Femur (tissue), 1 donor: ENCODE measurements at regions not wholly inside any gene's neighbourhood (a gene's known extent, or its start where the extent isn't known, plus 50 kb on each side); places are given as distances from the start of the nearest gene placed in this dataset.
"Not testable (repeated sequence)": the region's sequence is repeated elsewhere in the genome, so short reads cannot be mapped to it uniquely, and the experiment has no call there.

Experiments used
- DNase-seq: peaks from one replicate; pipeline ENCODE4 v3.0.0-alpha.2; 2017

DNA sequence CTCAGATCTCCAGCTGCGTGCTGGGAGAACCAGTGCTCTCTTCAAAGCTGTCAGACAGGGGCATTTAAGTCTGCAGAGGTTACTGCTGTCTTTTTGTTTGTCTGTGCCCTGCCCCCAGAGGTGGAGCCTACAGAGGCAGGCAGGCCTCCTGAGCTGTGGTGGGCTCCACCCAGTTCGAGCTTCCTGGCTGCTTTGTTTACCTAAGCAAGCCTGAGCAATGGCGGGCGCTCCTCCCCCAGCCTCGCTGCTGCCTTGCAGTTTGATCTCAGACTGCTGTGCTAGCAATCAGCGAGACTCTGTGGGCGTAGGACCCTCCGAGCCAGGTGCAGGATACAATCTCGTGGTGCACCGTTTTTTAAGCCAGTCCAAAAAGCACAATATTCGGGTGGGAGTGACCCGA is 864.4 kb downstream of the GBE1 start:
- not testable (repeated sequence) for DNase-seq

DNA sequence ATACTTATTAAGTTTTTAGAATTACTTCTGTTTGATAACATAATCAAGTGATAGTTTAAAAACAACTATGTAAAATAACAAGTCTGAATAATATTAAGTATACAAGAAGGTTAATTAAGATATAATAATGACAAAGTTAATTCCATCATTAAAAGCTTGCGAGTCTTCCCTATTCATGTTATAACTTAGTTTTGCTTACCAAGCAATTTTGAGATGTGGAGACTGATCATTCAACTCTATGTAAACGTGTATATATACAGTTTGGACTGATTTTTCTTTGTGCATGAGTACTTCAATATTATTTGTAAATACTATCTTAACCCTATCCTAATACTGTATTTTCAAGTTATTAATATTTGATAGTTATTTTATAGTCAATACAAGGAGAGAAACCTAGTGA is 870.9 kb downstream of the GBE1 start:
- no peak for DNase-seq

DNA sequence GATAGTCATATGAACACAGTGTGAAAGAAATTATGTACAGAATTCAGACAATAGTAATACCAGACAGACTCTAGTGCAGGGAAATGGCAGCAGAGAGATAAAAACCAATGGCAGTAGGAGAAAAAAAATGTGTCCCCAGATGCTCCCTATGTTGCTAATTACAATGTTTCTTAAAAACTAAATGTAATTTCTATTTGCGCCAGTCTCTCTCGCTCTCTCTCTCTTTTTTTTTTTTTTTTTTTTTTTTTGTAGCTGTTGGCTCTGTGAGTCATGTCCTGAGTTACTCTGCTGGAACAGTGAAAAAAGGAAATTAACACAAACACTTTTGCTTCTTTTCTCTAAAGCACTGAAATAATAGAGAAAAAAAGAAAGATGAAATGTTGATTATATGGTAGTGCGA is 871.9 kb downstream of the GBE1 start:
- no peak for DNase-seq

DNA sequence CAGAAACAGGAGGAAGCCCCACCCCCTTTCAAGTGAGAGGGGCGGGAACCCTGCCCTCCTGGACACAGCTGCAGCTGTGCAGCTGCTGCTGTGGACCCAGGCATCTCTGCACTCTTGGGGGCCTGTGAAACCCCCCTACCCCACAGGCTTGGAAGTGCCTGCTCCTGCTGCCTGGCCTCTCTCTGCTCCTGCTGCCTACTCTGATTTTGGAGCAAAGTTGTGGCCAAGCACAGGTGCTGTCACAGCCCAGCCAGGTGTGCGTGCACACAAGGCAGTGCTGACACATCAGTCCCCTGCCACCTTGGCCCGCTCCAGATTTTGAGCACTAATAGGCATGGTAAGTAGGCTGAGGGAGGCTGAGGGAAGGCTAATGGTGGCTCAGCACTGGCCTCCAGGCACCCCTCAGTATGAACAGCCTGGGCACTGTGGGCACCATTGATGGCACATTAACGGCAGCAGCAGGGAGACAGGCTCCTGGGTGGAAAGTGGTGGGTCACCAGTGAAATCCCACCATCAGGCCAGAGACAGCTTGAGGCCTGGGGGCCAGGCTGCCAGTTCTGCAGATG is 890.9 kb downstream of the GBE1 start:
- DNase-seq, result no peak

- no peak for DNase-seq
These were observed 906.0 kb downstream of the GBE1 start for GRCh38 chr3:80855482-80855881.

- no peak for DNase-seq
These were observed 925.0 kb downstream of the GBE1 start for GRCh38 chr3:80836395-80836794.

DNA sequence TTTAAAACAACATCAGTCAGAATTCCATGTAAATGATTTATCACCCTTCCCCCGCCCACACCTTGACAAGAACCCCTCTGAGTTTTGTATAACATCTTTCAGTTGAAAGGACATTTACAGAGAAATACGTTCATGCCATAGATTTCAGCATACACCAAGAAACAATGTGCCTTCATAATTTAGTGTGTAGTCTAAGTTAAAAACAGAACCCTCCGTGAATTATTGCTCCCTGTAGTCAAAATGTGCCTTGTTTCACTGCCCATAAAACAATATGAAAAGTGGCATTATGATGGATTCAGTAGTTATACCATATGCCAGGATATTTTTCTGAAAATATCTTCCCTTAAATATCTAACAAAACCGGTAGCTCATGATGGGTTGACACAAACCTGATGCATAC is 953.9 kb downstream of the GBE1 start:
- DNase-seq, result no peak

DNA sequence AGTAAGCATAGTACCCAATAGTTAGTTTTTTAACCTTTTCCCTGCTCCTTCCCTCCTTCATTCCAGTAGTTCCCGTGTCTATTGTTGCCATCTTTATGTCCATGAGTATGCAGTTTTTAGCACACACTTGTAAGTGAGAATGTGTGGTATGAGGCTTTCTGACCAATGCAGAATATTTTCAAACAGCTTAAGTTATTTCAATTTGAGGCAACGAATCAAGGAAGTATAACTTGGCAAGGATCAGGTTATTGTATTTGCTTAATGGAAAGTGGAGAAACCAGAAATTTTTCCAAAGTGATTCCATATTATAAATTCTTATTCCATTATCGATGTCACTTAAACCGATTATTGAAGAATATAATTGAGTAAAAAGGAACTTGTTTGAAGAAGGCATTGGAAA is 954.8 kb downstream of the GBE1 start:
- DNase-seq, result no peak

DNA sequence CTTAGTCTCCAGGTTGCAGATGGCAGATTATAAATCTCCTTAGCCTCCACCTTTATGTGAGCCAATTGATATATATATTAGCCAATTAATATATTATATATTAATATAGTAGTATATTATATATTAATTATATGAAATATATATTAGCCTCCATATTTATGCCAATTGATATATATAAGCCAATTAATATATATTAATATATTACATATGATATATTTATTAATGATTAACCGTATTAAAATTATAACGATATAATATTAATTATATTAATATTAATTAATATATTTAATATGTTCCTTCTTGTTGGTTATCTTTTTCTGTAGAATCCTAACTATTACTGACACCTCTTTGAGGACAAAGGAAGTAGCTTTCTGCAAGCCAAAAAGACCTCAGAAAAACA is 972.5 kb downstream of the GBE1 start:
- no peak for DNase-seq

GRCh38 chr3:80785875-80786274 is 975.6 kb downstream of the GBE1 start:
- no peak for DNase-seq

GRCh38 chr3:80785475-80785874 is 976.0 kb downstream of the GBE1 start:
- DNase-seq, result no peak

DNA sequence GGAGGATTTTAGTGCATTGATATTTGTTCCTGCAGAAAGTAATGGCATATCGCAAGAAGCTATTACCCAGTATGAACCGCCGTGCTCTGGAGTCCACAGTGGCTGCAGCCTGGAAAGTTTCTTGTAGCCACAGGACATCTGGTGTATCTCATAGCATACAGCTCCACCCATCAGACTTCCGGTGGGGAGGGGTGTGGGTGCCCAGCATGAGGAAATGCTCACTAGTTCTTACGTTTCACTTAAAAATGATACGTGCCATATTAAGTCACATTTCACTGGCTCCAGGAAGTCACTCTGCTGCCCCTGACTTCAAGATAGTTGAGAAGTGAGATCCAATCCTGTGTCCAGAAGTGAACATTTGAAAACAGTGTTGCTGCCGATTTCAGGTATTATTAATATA is 990.4 kb downstream of the GBE1 start:
- no peak for DNase-seq

DNA sequence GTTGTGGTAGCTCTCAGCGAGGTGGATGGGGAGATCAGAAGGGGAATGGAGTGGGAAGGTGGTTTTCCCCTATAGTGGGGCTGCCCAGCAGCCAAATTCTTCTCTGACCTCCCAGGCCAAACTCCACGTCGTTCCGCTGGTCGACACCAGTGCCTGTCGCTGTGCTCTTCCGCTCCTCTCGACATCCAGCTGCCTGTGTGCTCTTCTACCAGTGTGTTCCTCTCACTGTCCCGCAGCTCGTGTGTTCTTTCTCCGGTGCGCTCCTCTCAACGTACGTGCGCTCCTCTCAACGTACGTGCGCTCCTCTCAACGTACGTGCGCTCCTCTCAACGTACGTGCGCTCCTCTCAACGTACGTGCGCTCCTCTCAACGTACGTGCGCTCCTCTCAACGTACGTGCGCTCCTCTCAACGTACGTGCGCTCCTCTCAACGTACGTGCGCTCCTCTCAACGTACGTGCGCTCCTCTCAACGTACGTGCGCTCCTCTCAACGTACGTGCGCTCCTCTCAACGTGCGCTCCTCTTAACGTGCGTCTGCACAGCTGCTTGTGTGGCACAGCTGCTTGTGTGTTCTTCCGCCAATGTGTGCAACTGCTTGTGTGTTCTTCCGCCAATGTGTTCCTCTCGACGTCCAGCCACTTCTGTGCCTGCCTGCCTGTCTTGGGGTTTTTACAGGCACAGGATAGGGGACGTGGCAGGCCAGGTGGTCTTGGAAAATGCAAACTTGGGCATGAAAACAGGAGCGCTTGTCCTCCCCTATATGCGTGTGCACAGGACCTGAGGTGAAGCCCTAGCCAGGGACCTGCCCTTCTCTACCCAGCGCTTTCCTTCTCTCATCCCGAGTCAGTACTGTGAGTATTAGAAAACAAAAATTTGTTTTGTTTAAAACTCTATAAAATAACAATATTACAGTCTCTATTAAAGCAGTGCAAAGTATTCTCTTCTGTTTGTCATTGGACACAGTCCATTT is 991.1 kb downstream of the GBE1 start:
- DNase-seq, result no peak

DNA sequence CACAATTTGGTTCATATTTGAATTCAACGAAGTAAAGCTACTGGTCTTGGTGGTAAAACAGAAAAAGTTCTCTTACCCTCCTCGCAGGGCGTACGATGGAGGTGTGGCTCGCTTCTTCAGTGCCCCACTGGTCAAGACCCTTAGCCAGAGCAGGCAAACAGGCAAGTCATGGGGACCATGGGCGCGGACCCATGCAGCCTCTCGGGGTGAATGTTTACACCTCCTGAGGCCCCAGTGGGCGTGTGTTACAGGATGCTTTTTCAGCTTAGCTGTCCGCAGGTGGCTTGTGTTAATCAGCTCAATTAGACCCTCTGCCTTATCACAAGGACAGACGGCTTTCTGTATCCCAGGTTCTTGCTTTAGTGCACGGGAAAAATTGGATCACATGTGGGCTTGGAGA is 991.8 kb downstream of the GBE1 start:
- no peak for DNase-seq

GRCh38 chr3:80767604-80768003 is 993.8 kb downstream of the GBE1 start:
- DNase-seq, result no peak

GRCh38 chr3:80754969-80755368 is 987.2 kb upstream of the ROBO1 start:
- DNase-seq, result no peak

- DNase-seq, result no peak
These were observed 985.2 kb upstream of the ROBO1 start for GRCh38 chr3:80753021-80753420.

- no peak for DNase-seq
These were observed 982.8 kb upstream of the ROBO1 start for GRCh38 chr3:80750637-80751036.

GRCh38 chr3:80734920-80735319 is 967.1 kb upstream of the ROBO1 start:
- no peak for DNase-seq

- no peak for DNase-seq
These were observed 966.7 kb upstream of the ROBO1 start for GRCh38 chr3:80734483-80734882.

DNA sequence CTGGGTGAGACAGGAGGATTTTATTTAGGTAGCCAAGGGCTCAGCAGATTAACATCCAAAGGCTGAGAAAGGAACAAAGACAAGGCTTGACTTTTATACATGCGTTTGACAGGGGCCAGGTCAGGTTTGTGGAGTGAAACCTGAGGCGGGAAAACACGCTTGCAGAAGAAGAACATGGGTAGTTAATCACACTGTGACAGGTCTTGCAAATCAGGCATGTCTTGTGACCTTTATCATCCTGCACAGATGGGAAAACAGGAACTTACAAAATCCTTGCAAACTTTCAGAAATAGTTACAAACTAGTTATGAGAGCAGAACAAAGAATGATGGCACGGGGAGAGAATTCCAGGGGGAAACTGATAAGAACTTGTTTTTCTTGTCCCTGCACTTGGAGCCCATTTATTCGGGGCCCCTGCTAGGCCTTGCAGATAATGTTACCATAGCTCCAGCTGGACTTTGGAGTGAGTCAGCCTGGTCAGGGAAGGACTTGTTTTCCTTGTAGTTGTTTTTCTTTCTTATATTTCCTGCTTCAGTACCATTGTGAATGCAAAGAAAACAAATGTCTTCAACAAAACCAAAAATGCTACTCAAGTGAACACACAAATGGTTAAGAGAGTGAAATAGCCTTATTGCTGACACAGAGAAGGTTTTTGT is 965.9 kb upstream of the ROBO1 start:
- DNase-seq, result peak; percentile 19

DNA sequence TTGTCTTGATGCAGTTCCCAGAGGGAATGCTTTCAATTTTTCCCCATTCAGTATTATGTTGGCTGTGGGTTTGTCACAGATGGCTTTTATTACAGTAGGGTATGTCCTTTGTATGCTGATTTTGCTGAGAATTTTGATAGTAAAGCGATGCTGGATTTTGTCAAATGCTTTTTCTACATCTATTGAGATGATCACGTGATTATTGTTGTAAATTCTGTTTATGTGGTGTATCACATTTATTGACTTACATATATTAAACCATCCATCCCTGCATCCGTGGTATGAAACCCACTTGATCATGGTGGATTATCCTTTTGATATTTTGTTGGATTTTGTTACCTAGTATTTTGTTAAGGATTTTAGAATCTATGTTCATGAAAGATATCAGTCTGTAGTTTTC is 959.8 kb upstream of the ROBO1 start:
- not testable (repeated sequence) for DNase-seq

- DNase-seq, result not testable (repeated sequence)
These were observed 942.0 kb upstream of the ROBO1 start for GRCh38 chr3:80709597-80710322.
